ENCODE measurements at regions not wholly inside any gene's neighbourhood (a gene's known extent, or its start where the extent isn't known, plus 50 kb on each side); places are given as distances from the start of the nearest gene placed in this dataset.

DNA sequence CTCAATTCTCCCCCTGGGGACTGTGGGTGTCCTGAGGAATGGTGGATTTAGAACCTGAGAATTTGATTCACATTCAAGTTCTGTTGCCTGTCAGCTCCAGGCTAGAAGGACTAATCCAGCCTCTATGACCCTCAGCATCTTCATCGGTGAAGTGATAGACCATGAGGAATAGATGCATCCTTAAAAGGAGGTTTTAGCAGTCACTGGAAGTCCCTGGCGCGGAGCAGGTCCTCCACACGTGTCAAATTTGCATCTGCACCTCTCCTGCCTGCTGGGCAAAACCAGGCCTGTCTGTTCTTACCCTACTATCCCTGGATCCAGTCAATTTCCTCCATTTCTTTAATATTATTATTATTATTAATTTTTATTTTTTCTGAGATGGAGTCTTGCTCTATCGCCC, 808.4 kb downstream of the TBC1D22A start:
- TF ChIP-seq, protein P1, sequence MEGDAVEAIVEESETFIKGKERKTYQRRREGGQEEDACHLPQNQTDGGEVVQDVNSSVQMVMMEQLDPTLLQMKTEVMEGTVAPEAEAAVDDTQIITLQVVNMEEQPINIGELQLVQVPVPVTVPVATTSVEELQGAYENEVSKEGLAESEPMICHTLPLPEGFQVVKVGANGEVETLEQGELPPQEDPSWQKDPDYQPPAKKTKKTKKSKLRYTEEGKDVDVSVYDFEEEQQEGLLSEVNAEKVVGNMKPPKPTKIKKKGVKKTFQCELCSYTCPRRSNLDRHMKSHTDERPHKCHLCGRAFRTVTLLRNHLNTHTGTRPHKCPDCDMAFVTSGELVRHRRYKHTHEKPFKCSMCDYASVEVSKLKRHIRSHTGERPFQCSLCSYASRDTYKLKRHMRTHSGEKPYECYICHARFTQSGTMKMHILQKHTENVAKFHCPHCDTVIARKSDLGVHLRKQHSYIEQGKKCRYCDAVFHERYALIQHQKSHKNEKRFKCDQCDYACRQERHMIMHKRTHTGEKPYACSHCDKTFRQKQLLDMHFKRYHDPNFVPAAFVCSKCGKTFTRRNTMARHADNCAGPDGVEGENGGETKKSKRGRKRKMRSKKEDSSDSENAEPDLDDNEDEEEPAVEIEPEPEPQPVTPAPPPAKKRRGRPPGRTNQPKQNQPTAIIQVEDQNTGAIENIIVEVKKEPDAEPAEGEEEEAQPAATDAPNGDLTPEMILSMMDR (IDR thresholded peaks at IDR 0.05): no peak
- no peak for TF ChIP-seq POLR2A (IDR thresholded peaks at IDR 0.05)

Measured in heart left ventricle (tissue), 13 donors.